ENCODE measurements at regions not wholly inside any gene's neighbourhood (a gene's known extent, or its start where the extent isn't known, plus 50 kb on each side); places are given as distances from the start of the nearest gene placed in this dataset.
A peak's percentile ranks its signal among the peaks of the same experiment; 100 is the strongest.

- no peak for DNase-seq (ENCODE audit: low spot score)
These were observed 637.7 kb upstream of the TMEM132C start for GRCh38 chr12:127629066-127629820.

- DNase-seq (ENCODE audit: low spot score) = no peak
These were observed 634.5 kb upstream of the TMEM132C start for GRCh38 chr12:127632461-127632860.

GRCh38 chr12:127635838-127636237, 631.1 kb upstream of the TMEM132C start:
- no peak for DNase-seq (ENCODE audit: low spot score)

- DNase-seq (ENCODE audit: low spot score) = no peak
These were observed 630.1 kb upstream of the TMEM132C start for GRCh38 chr12:127636882-127637281.

- DNase-seq (ENCODE audit: low spot score) = no peak
These were observed 626.6 kb upstream of the TMEM132C start for GRCh38 chr12:127640181-127640886.

- no peak for DNase-seq (ENCODE audit: low spot score)
These were observed 624.8 kb upstream of the TMEM132C start for GRCh38 chr12:127642208-127642607.

- no peak for DNase-seq (ENCODE audit: low spot score)
These were observed 618.6 kb upstream of the TMEM132C start for GRCh38 chr12:127648321-127648720.

GRCh38 chr12:127649961-127650360, 617.0 kb upstream of the TMEM132C start:
- no peak for DNase-seq (ENCODE audit: low spot score)

GRCh38 chr12:127650626-127651025, 616.3 kb upstream of the TMEM132C start:
- DNase-seq (ENCODE audit: low spot score) = no peak

- DNase-seq (ENCODE audit: low spot score) = no peak
These were observed 614.7 kb upstream of the TMEM132C start for GRCh38 chr12:127652281-127652680.

- DNase-seq (ENCODE audit: low spot score) = no peak
These were observed 612.5 kb upstream of the TMEM132C start for GRCh38 chr12:127654383-127654985.

- no peak for DNase-seq (ENCODE audit: low spot score)
These were observed 611.3 kb upstream of the TMEM132C start for GRCh38 chr12:127655691-127656090.

- DNase-seq (ENCODE audit: low spot score) = no peak
These were observed 610.7 kb upstream of the TMEM132C start for GRCh38 chr12:127656266-127656665.

GRCh38 chr12:127657036-127657435, 609.9 kb upstream of the TMEM132C start:
- no peak for DNase-seq (ENCODE audit: low spot score)

- no peak for DNase-seq (ENCODE audit: low spot score)
These were observed 606.0 kb upstream of the TMEM132C start for GRCh38 chr12:127660961-127661360.

GRCh38 chr12:127663716-127664115, 603.3 kb upstream of the TMEM132C start:
- no peak for DNase-seq (ENCODE audit: low spot score)

GRCh38 chr12:127664901-127665300, 602.1 kb upstream of the TMEM132C start:
- no peak for DNase-seq (ENCODE audit: low spot score)

- DNase-seq (ENCODE audit: low spot score) = no peak
These were observed 599.8 kb upstream of the TMEM132C start for GRCh38 chr12:127667131-127667685.

GRCh38 chr12:127670294-127670693, 596.7 kb upstream of the TMEM132C start:
- no peak for DNase-seq (ENCODE audit: low spot score)

GRCh38 chr12:127670796-127671195, 596.2 kb upstream of the TMEM132C start:
- DNase-seq (ENCODE audit: low spot score) = no peak

- no peak for DNase-seq (ENCODE audit: low spot score)
These were observed 591.0 kb upstream of the TMEM132C start for GRCh38 chr12:127675936-127676335.

- DNase-seq (ENCODE audit: low spot score) = peak; percentile 42
These were observed 589.3 kb upstream of the TMEM132C start for GRCh38 chr12:127677537-127678131.
